ENCODE measurements at regions not wholly inside any gene's neighbourhood (a gene's known extent, or its start where the extent isn't known, plus 50 kb on each side); places are given as distances from the start of the nearest gene placed in this dataset.

- CTCF ChIA-PET: no interaction called here
- POLR2A ChIA-PET: no interaction called here
- H3K4me3 ChIP-seq (ENCODE audit: low read depth, low read length): no peak overlapping the region
- TF ChIP-seq, protein P1, sequence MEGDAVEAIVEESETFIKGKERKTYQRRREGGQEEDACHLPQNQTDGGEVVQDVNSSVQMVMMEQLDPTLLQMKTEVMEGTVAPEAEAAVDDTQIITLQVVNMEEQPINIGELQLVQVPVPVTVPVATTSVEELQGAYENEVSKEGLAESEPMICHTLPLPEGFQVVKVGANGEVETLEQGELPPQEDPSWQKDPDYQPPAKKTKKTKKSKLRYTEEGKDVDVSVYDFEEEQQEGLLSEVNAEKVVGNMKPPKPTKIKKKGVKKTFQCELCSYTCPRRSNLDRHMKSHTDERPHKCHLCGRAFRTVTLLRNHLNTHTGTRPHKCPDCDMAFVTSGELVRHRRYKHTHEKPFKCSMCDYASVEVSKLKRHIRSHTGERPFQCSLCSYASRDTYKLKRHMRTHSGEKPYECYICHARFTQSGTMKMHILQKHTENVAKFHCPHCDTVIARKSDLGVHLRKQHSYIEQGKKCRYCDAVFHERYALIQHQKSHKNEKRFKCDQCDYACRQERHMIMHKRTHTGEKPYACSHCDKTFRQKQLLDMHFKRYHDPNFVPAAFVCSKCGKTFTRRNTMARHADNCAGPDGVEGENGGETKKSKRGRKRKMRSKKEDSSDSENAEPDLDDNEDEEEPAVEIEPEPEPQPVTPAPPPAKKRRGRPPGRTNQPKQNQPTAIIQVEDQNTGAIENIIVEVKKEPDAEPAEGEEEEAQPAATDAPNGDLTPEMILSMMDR (IDR thresholded peaks at IDR 0.05; ENCODE audit: insufficient read depth, low read length, missing control alignments): no peak
- DNase-seq (ENCODE audit: low read depth, low spot score): no peak
Observed at GRCh38 chr2:157989227-157989626, 112.4 kb upstream of the UPP2 start.

DNA sequence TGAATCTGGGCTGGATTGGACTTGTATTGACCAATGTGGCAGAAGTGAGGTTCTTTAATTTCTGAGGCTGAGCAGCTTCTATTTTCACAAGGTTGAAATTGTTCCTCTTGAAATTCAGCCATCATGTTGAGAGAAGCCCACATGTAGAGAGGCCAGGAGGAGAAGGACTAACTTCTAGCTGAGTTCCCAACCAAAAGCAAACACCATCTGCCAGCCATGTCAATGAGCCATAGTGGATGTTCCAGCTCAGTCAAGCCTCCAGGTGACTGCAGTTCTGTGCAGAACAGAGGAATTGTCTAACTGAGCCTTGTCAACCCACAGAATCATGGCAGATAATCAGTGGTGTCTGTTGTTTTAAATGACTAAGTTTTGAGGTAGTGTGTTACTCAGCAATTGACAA, 110.6 kb upstream of the ACVR1 start:
- ChIA-PET CTCF (interaction anchor here (1.1 to 1.8 kb wide), 2 partner anchors 206 to 210 kb away, joined by 3 to 4 read pairs; no protein-coding TSS in a partner anchor), POLR2A (no interaction called here)
- DNase-seq (ENCODE audit: low read depth, low spot score): no peak
- TF ChIP-seq, protein P1 (IDR thresholded peaks at IDR 0.05; ENCODE audit: insufficient read depth, low read length, missing control alignments): no peak
- H3K4me3 ChIP-seq (ENCODE audit: low read depth, low read length): no peak overlapping the region

DNA sequence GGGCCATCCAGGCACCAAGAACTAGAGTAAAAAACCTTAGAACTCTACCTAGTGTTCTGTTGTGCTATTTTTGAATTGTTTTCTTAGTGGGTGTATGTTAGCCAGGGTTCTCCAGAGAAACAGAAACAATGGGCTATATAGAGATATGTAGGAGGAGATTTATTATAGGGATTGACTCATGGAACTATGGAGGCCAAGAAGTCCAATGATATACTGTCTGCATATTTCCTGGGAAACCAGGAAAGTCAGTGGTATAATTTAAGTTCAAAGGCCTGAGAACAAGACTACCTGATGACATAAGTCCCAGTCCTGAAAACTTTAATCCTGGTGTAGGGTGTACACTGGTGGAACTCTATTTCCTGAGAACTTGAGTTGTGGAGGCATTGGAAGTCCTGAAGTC, 108.7 kb upstream of the ACVR1 start:
- DNase-seq (ENCODE audit: low read depth, low spot score): no peak
- CTCF ChIA-PET: no interaction called here
- TF ChIP-seq, protein P1 (IDR thresholded peaks at IDR 0.05; ENCODE audit: insufficient read depth, low read length, missing control alignments): no peak
- POLR2A ChIA-PET: no interaction called here
- no peak overlapping the region for H3K4me3 ChIP-seq (ENCODE audit: low read depth, low read length)

- no peak for DNase-seq (ENCODE audit: low read depth, low spot score)
- no peak overlapping the region for H3K4me3 ChIP-seq (ENCODE audit: low read depth, low read length)
- CTCF ChIA-PET: no interaction called here
- TF ChIP-seq, protein P1 (IDR thresholded peaks at IDR 0.05; ENCODE audit: insufficient read depth, low read length, missing control alignments): no peak
- POLR2A ChIA-PET: no interaction called here
Observed at GRCh38 chr2:157980020-157980419, 103.9 kb upstream of the ACVR1 start.

GRCh38 chr2:157971702-157972101, 95.6 kb upstream of the ACVR1 start:
- DNase-seq (ENCODE audit: low read depth, low spot score): no peak
- CTCF ChIA-PET: no interaction called here
- POLR2A ChIA-PET: no interaction called here
- TF ChIP-seq, protein P1 (IDR thresholded peaks at IDR 0.05; ENCODE audit: insufficient read depth, low read length, missing control alignments): no peak
- no peak overlapping the region for H3K4me3 ChIP-seq (ENCODE audit: low read depth, low read length)

- DNase-seq (ENCODE audit: low read depth, low spot score): no peak
- ChIA-PET CTCF (no interaction called here), POLR2A (no interaction called here)
- no peak overlapping the region for H3K4me3 ChIP-seq (ENCODE audit: low read depth, low read length)
- TF ChIP-seq, protein P1 (IDR thresholded peaks at IDR 0.05; ENCODE audit: insufficient read depth, low read length, missing control alignments): no peak
Observed at GRCh38 chr2:157967856-157968255, 91.7 kb upstream of the ACVR1 start.
